Cardiac muscle cell (in vitro differentiated cells and primary cell): ENCODE measurements at regions not wholly inside any gene's neighbourhood (a gene's known extent, or its start where the extent isn't known, plus 50 kb on each side); places are given as distances from the start of the nearest gene placed in this dataset.
"Not testable (repeated sequence)": the region's sequence is repeated elsewhere in the genome, so short reads cannot be mapped to it uniquely, and the experiment has no call there.

Experiments
- DNase-seq, 2 donors: peaks; one replicate each; pipeline versions ENCODE4 v3.0.0 to v3.0.0-alpha.2; 2010 to 2017; ENCODE audit warnings: low read depth in 1 of 2, low spot score in 1 of 2
- H3K27ac ChIP-seq: fragments of 200-600 bp; sonication (generic); 2 replicates; pipeline ENCODE4 v1.5.1; 2016
- H3K27me3 ChIP-seq: fragments of 200-600 bp; sonication (generic); 2 replicates; pipeline ENCODE4 v1.6.0; 2016; ENCODE audit warnings: control low read depth
- H3K36me3 ChIP-seq: fragments of 200-600 bp; sonication (generic); 2 replicates; pipeline ENCODE4 v1.5.1; 2016; ENCODE audit warnings: control low read depth
- H3K4me1 ChIP-seq: fragments of 200-600 bp; sonication (generic); 2 replicates; pipeline ENCODE4 v1.8.1; 2017; ENCODE audit warnings: low read depth, mild to moderate bottlenecking, mixed run types
- H3K4me3 ChIP-seq: fragments of 200-600 bp; sonication (generic); 2 replicates; pipeline ENCODE4 v1.5.1; 2016; ENCODE audit warnings: mild to moderate bottlenecking
- H3K9me3 ChIP-seq: fragments of 200-600 bp; sonication (generic); 2 replicates; pipeline ENCODE4 v1.5.1; 2017; ENCODE audit warnings: low read depth, mild to moderate bottlenecking, control low read depth
- CTCF ChIP-seq: IDR thresholded peaks from 2 replicates; pipeline ENCODE4 v1.5.1; 2012; ENCODE audit warnings: low read depth, mild to moderate bottlenecking, low read length

GRCh38 chr10:33831591-33831990 is 497.1 kb upstream of the NRP1 start:
- no peak overlapping the region for H3K4me3 ChIP-seq
- no peak overlapping the region for H3K27ac ChIP-seq
- no peaks in the 10 kb centered on the region for H3K9me3 ChIP-seq
- TF ChIP-seq CTCF, result no peak
- H3K27me3 ChIP-seq, result peaks cover 3% of the 10 kb centered on the region
- no peak for DNase-seq
- peaks cover 6% of the 10 kb centered on the region for H3K4me1 ChIP-seq
- no peaks in the 10 kb centered on the region for H3K36me3 ChIP-seq

- H3K9me3 ChIP-seq, H3K36me3 ChIP-seq, DNase-seq, H3K27ac ChIP-seq, H3K4me1 ChIP-seq, H3K4me3 ChIP-seq, H3K27me3 ChIP-seq: not testable (repeated sequence)
Observed at GRCh38 chr10:33829899-33830298, 495.4 kb upstream of the NRP1 start.

- Histone ChIP-seq H3K4me1 (peaks cover 2% of the 10 kb centered on the region), H3K9me3 (no peaks in the 10 kb centered on the region), H3K27ac (no peak overlapping the region), H3K4me3 (no peak overlapping the region), H3K27me3 (peaks cover 6% of the 10 kb centered on the region), H3K36me3 (no peaks in the 10 kb centered on the region)
- no peak for TF ChIP-seq CTCF
- no peak for DNase-seq
Observed at GRCh38 chr10:33828592-33828991, 494.1 kb upstream of the NRP1 start.

GRCh38 chr10:33826186-33826585 is 491.7 kb upstream of the NRP1 start:
- Histone ChIP-seq H3K27ac (no peak overlapping the region), H3K27me3 (peaks cover 5% of the 10 kb centered on the region), H3K4me3 (no peak overlapping the region), H3K4me1 (no peaks in the 10 kb centered on the region), H3K9me3 (no peaks in the 10 kb centered on the region), H3K36me3 (no peaks in the 10 kb centered on the region)
- no peak for TF ChIP-seq CTCF
- no peak for DNase-seq

GRCh38 chr10:33822774-33823173 is 488.3 kb upstream of the NRP1 start:
- Histone ChIP-seq H3K4me3 (no peak overlapping the region), H3K9me3 (no peaks in the 10 kb centered on the region), H3K4me1 (peaks cover 12% of the 10 kb centered on the region), H3K27me3 (peaks cover 5% of the 10 kb centered on the region), H3K27ac (no peak overlapping the region), H3K36me3 (no peaks in the 10 kb centered on the region)
- DNase-seq, result peak in 1 of 2 donors; percentile 26
- TF ChIP-seq CTCF, result no peak

- H3K4me1 ChIP-seq, result peaks cover 16% of the 10 kb centered on the region
- no peak overlapping the region for H3K27ac ChIP-seq
- no peak for TF ChIP-seq CTCF
- peaks cover 5% of the 10 kb centered on the region for H3K27me3 ChIP-seq
- H3K36me3 ChIP-seq, result no peaks in the 10 kb centered on the region
- no peak for DNase-seq
- no peaks in the 10 kb centered on the region for H3K9me3 ChIP-seq
- no peak overlapping the region for H3K4me3 ChIP-seq
Observed at GRCh38 chr10:33820531-33820930, 486.1 kb upstream of the NRP1 start.
